Muscle of back (tissue), 3 donors: ENCODE measurements at regions not wholly inside any gene's neighbourhood (a gene's known extent, or its start where the extent isn't known, plus 50 kb on each side); places are given as distances from the start of the nearest gene placed in this dataset.
"Not testable (repeated sequence)": the region's sequence is repeated elsewhere in the genome, so short reads cannot be mapped to it uniquely, and the experiment has no call there.

Experiments used
- DNase-seq, 3 donors: peaks; one replicate each; pipeline versions ENCODE4 v3.0.0 to v3.0.0-alpha.2; 2013

DNA sequence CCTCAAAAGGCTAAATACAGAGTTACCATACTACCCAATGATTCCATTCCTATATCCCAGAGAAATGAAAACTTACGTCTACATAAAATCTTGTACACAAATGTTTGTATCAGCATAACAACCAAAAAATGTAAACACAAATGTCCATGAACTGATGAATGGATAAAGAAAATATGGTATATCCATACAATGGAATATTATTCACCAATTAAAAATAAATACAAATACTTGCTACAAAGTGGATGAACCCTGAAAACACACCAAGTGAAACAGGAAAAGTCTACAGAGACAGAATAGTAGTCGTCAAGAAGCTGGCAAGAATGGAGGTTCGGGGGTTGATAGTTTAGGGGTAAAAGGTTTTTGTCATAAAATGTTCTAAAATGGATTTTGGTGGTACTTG, 54.0 kb upstream of the ANKRD28 start:
- DNase-seq = no peak

- DNase-seq = peak in 2 of 3 donors; percentile 16 to 49
These were observed 61.0 kb upstream of the ANKRD28 start for GRCh38 chr3:15858547-15859506.

DNA sequence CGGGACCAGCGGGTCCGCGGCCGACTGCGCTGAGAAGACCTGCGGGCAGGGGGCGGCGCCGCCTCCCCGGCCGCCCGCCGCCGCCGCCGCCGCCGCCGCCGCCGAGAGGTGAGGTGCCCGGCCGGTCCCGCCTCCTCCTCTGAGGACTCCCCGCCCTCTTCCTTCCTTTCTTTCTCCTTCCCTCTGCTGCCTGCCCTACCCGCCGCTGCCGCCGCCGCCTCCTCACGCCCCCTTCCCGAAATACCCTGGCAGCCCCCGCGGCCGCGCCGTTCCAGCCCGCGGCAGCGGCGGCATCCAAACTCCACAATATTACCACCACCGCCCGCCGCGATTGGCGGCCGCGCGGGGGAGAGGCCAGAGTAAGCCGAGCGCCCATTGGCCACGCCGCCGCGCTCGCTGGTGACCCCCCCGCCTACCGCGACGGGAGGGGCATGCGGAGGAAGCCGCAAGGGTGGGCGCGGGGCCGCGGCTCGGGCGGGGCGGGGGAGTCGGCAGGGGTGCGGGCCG, 61.8 kb upstream of the ANKRD28 start:
- DNase-seq = peak; percentile 84 to 94 (median 88)

DNA sequence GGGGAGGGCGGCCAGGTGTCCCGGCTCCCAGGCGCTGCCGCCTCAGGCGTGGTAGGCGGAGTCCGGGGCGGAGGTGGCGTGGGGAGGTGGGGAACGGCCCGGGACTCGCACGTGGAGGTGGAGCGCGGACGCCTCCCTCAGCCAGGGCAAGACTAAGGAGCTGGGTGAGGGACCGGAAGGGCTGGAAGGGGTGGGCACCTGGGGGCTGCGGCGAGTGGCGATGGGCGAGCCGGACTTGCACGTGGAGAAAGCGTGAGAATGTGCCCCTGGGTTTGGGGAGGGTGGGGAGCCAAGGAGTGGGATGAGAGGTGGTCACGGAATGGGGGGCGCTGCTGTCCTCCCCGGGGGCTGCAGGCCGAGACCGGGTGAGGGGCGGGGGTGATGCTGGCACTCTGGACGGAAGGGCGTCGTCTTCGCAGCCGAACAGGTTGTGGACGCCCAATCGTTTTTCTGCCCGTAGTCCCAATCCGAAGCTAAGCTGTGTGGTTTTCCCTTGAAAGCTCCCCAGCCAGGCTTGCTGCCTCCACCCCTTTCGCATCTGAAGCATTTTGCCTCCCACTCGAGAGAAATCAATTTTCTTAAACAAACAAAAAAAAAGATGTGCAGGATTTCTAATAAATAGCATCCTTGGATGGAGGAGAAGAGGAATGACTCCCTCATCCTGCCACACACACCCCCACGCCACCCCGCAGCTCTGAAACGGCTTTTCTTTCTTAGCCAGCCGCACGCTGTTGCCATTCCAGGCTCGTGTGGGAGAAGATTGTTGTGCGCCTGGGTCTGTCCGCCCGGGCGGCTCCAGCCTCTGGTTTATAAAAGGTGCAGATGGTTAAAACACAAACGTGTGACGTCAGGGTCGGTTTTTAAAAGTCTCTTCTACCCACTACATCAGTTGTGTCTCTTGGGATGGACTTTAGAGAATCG, 62.5 kb upstream of the ANKRD28 start:
- peak in 2 of 3 donors; percentile 38 to 77 for DNase-seq

- DNase-seq = no peak
These were observed 63.4 kb upstream of the ANKRD28 start for GRCh38 chr3:15861163-15861562.

- DNase-seq = no peak
These were observed 75.0 kb upstream of the ANKRD28 start for GRCh38 chr3:15872807-15873206.

GRCh38 chr3:15873415-15873814, 75.6 kb upstream of the ANKRD28 start:
- DNase-seq = no peak

DNA sequence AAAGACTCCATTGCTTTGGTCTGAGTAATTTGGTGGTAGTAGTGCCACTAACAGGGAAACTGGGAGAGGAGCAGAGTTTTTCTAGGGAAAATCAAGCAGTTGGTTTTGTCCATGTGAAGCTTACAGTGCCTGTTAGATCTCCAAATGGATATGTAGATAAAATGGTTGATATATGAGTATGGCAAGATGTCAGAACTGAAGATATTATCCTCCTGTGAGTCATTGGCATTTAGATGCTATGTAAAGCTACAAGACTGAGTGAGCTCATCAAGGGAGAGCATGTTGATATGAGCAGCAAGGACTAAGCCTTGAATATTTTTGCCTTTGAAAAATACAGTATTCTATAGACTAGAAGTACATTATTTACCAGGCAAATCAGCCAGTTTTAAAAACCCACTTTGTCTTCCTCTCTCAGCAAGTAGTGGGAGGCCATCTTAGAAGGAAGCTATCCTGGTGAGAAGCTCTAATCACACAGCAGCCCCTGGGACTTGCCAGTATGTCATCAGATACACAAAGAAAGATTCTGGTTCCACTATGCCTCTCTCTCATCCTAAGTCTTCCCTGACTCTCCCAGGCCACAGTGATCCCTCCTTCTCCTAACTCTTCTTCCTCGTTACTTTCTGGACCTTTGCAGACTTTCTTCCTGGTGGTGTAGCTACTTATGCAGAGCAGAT, 77.4 kb upstream of the ANKRD28 start:
- peak in 1 of 3 donors; percentile 66 for DNase-seq

GRCh38 chr3:15876669-15877068, 78.9 kb upstream of the ANKRD28 start:
- no peak for DNase-seq

GRCh38 chr3:15877813-15878212, 80.0 kb upstream of the ANKRD28 start:
- no peak for DNase-seq

DNA sequence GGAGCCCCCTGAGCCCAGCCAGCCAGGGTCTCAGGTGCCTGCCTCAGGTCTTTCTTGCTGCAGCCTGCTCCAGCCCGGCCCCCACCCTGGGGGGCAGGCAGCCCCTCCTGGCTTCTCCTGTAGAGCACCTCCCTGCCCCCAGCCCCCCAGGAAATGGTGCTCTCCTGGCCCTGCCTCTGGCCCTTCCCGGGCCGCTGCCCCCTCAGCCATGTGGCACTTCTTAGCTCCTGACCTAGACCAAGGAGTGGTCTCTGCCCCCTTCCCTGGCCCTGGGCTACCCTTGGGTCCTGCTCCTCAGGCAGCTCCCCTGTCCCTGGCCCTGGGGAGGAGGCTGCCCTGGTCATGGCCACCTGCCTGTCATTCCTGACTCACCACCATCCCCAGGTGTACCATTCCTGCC, 82.0 kb upstream of the ANKRD28 start:
- DNase-seq = not testable (repeated sequence)

- no peak for DNase-seq
These were observed 84.8 kb upstream of the ANKRD28 start for GRCh38 chr3:15882577-15882976.

- no peak for DNase-seq
These were observed 86.4 kb upstream of the ANKRD28 start for GRCh38 chr3:15884132-15884531.

- no peak for DNase-seq
These were observed 88.7 kb upstream of the ANKRD28 start for GRCh38 chr3:15886521-15886920.

DNA sequence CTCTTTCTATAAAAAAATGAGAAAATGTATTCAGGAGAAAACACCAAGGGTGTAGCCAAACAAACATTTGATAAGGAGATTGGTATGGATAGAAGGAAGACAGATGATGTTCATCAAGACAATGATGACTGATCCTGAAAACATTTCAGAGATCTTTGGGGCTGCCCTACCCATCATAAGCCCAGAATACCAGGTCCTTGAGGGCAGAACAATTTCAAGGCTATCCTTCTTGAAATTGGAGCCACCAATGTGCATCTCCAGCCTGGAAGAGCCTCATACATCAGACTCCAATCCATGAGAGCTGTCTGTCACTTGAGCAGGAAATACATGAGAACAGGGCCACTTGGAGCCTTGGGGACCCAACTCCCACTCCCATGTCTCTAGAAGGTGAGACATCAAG, 89.5 kb upstream of the ANKRD28 start:
- DNase-seq = no peak

DNA sequence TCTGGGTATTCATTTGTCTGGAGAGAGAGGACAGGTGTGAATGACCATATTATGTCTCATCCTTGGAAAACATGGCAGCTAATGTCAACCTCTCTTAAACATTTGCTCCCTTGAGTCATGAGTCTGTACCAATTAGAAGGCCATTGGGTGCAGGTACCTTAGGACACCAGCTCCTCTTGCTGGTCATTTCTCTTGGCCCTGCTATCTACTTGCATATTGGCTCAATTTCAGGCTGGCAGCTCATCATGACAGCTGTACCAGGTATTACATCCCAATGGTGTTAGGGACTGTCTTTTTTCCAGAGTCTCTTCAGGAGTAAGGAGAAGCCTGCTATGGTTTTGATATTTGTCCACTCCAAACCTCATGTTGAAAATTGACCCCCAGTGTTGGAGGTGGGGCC, 92.2 kb upstream of the ANKRD28 start:
- DNase-seq = no peak

- peak in 1 of 3 donors; percentile 19 for DNase-seq
These were observed 94.8 kb upstream of the ANKRD28 start for GRCh38 chr3:15892311-15893227.

GRCh38 chr3:15894382-15894781, 96.6 kb upstream of the ANKRD28 start:
- DNase-seq = no peak

DNA sequence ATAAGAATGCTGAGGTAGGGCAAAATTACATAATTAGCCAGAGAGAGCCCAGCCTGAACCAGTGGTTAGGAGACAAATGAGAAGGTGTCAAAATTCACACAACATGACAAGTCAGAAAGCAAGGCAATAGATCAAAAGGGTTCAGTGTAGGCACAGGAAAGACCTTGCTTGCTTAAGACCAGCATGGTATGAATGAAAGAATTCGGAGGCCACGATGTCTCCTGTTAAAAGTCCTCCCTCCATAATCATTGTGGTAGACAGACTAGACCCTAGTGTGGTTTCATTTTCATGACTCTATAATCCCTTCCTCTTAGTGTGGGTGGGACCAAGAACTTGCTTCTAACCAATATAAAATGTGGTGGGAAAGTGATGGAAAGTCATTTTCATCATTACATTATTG, 98.7 kb upstream of the ANKRD28 start:
- no peak for DNase-seq

- peak in 1 of 3 donors; percentile 71 for DNase-seq
These were observed 101.6 kb upstream of the ANKRD28 start for GRCh38 chr3:15899388-15899787.

DNA sequence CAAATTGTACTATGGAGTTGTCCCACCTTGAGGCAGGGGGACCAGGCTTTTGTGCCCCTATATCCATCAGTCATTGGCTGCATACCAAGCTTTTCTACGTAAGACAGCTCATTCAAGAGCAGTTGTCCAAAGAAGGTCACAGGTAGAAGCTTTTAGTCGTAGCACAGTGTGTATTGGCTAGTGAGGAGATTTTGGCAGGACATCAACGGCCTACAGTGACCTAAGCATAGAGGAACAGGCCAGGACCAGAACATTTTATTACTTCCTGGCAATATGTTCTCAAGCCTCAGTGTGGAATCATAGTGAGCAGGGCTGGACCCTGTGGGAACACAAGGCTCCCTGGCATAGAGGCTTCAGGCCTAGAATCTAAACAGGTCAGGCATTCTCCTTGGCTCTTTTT, 105.4 kb upstream of the ANKRD28 start:
- peak in 1 of 3 donors; percentile 32 for DNase-seq
